ENCODE measurements at regions not wholly inside any gene's neighbourhood (a gene's known extent, or its start where the extent isn't known, plus 50 kb on each side); places are given as distances from the start of the nearest gene placed in this dataset.

- H3K9ac ChIP-seq (replicated peaks in 1 of 4; ENCODE audit: extremely low read depth in 1 of 4, low read depth in 3 of 4, low read length in 3 of 4) = no peak overlapping the region
- no peaks in the 10 kb centered on the region for H3K79me2 ChIP-seq (ENCODE audit: control insufficient read depth in 1 of 2, insufficient read depth in 2 of 2, low read length in 2 of 2)
- H3K56ac ChIP-seq (replicated peaks; ENCODE audit: insufficient read length, low read depth, low read length) = no peak overlapping the region
- FAIRE-seq (no peak), DNase-seq (ENCODE audit: low read depth in 1 of 2, low spot score in 2 of 2) (no peak)
- no peak overlapping the region for H2BK12ac ChIP-seq (ENCODE audit: low read depth, low read length)
- H3K14ac ChIP-seq (ENCODE audit: insufficient read length) = no peak overlapping the region
- no peak overlapping the region for H2AK5ac ChIP-seq (ENCODE audit: low read depth, low read length)
- no peak overlapping the region for H2BK5ac ChIP-seq (ENCODE audit: low read depth, low read length)
- no peak overlapping the region for H3K18ac ChIP-seq (ENCODE audit: extremely low read depth, low read length)
- no peak overlapping the region for H3K4ac ChIP-seq (replicated peaks; ENCODE audit: insufficient read length, low read depth, low read length)
- ChIA-PET POLR2A (ENCODE audit: partially characterized antibody) (no interaction called here), CTCF (ENCODE audit: partially characterized antibody) (interaction anchor here (1.0 to 1.7 kb wide), 3 partner anchors 8 to 35 kb away, joined by 3 to 5 read pairs (median 4); no protein-coding TSS in a partner anchor)
- H3K27ac ChIP-seq (ENCODE audit: low read depth, low read length) = no peak overlapping the region
- H3K36me3 ChIP-seq (ENCODE audit: control insufficient read depth in 2 of 4, insufficient read depth in 4 of 4, low read length in 3 of 4) = no peaks in the 10 kb centered on the region
- no peaks in the 10 kb centered on the region for H4K20me1 ChIP-seq (replicated peaks in 1 of 2; ENCODE audit: control insufficient read depth in 1 of 2, insufficient read depth in 2 of 2, low read length in 2 of 2)
- H3K4me2 ChIP-seq (ENCODE audit: insufficient read depth in 1 of 2, low read depth in 2 of 2, low read length in 2 of 2) = no peak overlapping the region
- no peaks in the 10 kb centered on the region for H3K79me1 ChIP-seq (ENCODE audit: low read depth, low read length)
- peaks cover 5 to 24% (median 14%) of the 10 kb centered on the region in 4 experiments; a peak in 5 of 7 replicates for H3K27me3 ChIP-seq (replicated peaks in 1 of 4; ENCODE audit: control insufficient read depth in 3 of 4, extremely low read depth in 1 of 4, insufficient read depth in 3 of 4, low read length in 3 of 4)
- peaks cover 0 to 9% (median 2%) of the 10 kb centered on the region in 4 experiments; a peak in 4 of 7 replicates for H3K4me1 ChIP-seq (replicated peaks in 1 of 4; ENCODE audit: control insufficient read depth in 3 of 4, insufficient read depth in 4 of 4, low read length in 3 of 4)
- no peak overlapping the region for H4K5ac ChIP-seq (ENCODE audit: insufficient read length, low read depth, low read length)
- no peak overlapping the region for H2BK20ac ChIP-seq (ENCODE audit: low read length)
- H2BK15ac ChIP-seq (ENCODE audit: low read length) = no peak overlapping the region
- no peak overlapping the region for H4K91ac ChIP-seq (replicated peaks; ENCODE audit: insufficient read length, low read length)
- H4K8ac ChIP-seq (ENCODE audit: extremely low read depth, insufficient read depth, low read length) = no peak overlapping the region
- H2AFZ ChIP-seq (ENCODE audit: low read length) = no peak overlapping the region
- H3K23me2 ChIP-seq (ENCODE audit: low read depth, low read length) = no peaks in the 10 kb centered on the region
- H3K23ac ChIP-seq (ENCODE audit: insufficient read length) = no peak overlapping the region
- no peak overlapping the region for H2BK120ac ChIP-seq (replicated peaks; ENCODE audit: low read depth, low read length)
- H3K9me3 ChIP-seq (ENCODE audit: insufficient read depth in 2 of 2, low read depth in 1 of 2, low read length in 1 of 2) = no peaks in the 10 kb centered on the region
- no peak overlapping the region for H3K4me3 ChIP-seq (ENCODE audit: extremely low read depth in 1 of 4, insufficient read depth in 2 of 4, low read depth in 3 of 4, low read length in 4 of 4)
- TF ChIP-seq CBX5 (IDR thresholded peaks at IDR 0.05; ENCODE audit: low read depth, low read length) (no peak), FOSL1 (IDR thresholded peaks at IDR 0.05; ENCODE audit: insufficient read depth, low read depth, low read length) (no peak), BRCA1 (IDR thresholded peaks at IDR 0.05; ENCODE audit: low read depth, low read length) (no peak), JUND (IDR thresholded peaks at IDR 0.05; ENCODE audit: low read length) (no peak), NRF1 (IDR thresholded peaks at IDR 0.05; ENCODE audit: low read depth, low read length) (no peak), CHD1 (IDR thresholded peaks at IDR 0.05; ENCODE audit: low read depth, low read length) (no peak), MAFK (IDR thresholded peaks at IDR 0.05; ENCODE audit: low read depth, low read length) (no peak), EZH2 (IDR thresholded peaks at IDR 0.05; ENCODE audit: low read depth, low read length, severe bottlenecking) (no peak), TEAD4 (IDR thresholded peaks at IDR 0.05; ENCODE audit: low read depth, low read length) (no peak), ATF3 (IDR thresholded peaks at IDR 0.05; ENCODE audit: insufficient read depth, low read depth, low read length) (no peak), SIRT6 (IDR thresholded peaks at IDR 0.05; ENCODE audit: low read length) (no peak), KDM5A (IDR thresholded peaks at IDR 0.05; ENCODE audit: low read length) (no peak), SUZ12 (IDR thresholded peaks at IDR 0.05; ENCODE audit: low read length) (no peak), HDAC6 (IDR thresholded peaks at IDR 0.05; ENCODE audit: low read depth, low read length) (no peak), CEBPB (IDR thresholded peaks at IDR 0.05; ENCODE audit: low read depth, low read length) (no peak), NANOG (IDR thresholded peaks at IDR 0.05; ENCODE audit: insufficient read depth, low read depth, low read length, poor library complexity, severe bottlenecking) (no peak)
Observed at GRCh38 chr10:61850376-61850775, 51.1 kb upstream of the ARID5B start.
